ENCODE measurements at regions not wholly inside any gene's neighbourhood (a gene's known extent, or its start where the extent isn't known, plus 50 kb on each side); places are given as distances from the start of the nearest gene placed in this dataset.

DNA sequence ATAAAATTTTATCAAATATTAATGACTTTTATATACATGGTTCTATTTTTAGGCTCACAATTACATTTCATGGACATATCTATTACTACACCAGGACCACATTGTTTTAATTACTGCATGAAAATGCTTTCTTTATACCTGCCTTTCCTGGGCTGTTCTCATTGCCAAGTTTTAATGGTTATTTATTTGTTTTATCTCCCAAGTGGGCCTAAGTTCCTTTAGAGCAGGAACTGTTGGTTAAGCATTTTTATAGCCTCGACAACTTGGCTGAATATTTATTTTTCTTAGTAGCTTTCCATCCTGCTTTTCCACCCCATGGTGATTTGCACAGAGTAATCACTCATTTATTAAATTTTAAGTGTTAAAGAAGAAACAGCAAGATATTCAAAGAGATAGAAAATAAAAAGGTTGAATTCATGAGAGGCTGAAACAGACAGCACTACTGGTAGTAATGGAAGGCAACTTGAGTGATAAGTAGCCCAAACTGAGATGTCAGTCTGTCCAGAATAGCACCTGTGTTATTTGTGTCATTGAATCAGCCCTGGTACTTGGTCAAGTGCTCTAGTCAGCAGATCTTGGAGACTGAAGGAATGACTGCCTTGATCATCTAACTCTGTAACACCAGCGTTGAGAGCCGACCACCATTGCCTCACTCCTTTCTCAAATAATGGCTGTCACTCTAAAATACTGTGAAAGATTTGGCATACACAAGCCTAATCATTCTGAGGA is 119.1 kb upstream of the EGLN3 start:
- DNase-seq (ENCODE audit: extremely low read depth in 1 of 2, low read depth in 1 of 2) = no peak

DNA sequence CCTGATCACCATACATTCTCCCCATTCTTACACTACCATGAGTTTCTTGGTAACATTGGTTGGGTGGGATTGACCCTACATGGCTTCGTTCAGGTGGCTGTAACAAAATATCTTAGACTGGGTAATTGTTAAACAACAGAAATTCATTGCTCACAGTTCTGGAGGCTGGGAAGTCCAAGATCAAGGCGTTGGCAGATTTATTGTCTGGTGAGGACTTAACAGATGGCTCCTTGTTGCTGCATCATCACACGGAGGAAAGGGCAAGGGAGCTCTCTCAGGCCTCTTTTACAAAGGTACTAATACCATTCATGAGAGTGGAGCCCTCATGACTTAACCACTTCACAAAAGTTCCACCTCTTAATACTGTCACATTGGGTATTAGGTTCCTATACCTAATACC is 116.7 kb upstream of the EGLN3 start:
- no peak for DNase-seq (ENCODE audit: extremely low read depth in 1 of 2, low read depth in 1 of 2)

DNA sequence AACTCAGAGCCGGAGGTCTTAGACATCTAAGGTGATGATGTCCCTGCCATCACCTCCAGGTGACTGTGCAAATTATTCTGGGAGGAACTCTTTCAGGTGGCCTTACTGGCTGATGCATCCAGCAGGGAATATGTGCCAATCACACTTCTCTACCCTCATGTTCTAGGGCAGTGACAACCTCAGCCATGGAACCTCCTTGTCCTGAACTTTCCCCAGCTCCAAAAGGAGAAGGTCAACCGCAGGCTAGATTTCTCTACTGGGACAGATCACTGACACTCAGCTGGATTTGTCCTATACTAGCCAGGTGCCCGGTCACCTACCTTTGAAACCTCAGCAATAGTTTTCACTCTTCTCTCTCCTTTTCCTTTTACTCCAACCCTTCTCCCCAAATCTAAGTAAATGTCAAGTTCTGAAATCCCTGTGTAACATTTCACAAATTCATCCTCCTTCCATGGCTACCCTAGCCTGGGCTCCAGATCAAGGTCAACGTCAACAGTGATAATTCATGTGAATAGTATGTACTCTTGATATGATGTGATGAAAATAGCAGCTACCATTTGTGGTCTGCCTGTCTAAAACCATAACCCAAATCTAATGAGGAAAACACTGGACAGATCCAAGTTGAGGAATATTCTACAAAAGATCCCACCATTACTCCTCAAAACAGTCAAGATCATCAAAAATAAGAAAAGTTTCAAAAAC is 115.0 kb upstream of the EGLN3 start:
- DNase-seq (ENCODE audit: extremely low read depth in 1 of 2, low read depth in 1 of 2) = no peak

DNA sequence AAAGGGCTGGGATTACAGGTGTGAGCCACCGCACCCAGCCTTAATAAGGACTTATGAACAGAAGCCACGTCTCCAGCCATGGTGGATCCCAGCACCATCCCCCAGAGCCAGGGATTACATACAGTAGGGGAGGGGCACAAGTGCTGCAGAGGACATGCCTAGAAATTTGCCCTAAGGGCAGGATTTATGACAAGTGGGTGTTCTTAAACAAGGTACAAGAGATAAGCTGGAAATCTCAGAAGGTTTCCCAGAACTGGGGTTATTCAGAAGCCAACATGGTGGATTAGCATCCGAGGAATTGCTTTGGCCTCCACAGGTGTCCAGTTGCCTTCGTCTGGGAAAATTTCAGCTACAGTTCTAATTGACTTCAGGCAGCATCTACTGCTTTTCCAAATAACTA is 114.4 kb upstream of the EGLN3 start:
- DNase-seq (ENCODE audit: extremely low read depth in 1 of 2, low read depth in 1 of 2) = no peak

- DNase-seq (ENCODE audit: extremely low read depth in 1 of 2, low read depth in 1 of 2) = no peak
These were observed 113.5 kb upstream of the EGLN3 start for GRCh38 chr14:34064349-34064748.

- no peak for DNase-seq (ENCODE audit: extremely low read depth in 1 of 2, low read depth in 1 of 2)
These were observed 112.7 kb upstream of the EGLN3 start for GRCh38 chr14:34063470-34064164.

- no peak for DNase-seq (ENCODE audit: extremely low read depth in 1 of 2, low read depth in 1 of 2)
These were observed 112.2 kb upstream of the EGLN3 start for GRCh38 chr14:34063042-34063441.

DNA sequence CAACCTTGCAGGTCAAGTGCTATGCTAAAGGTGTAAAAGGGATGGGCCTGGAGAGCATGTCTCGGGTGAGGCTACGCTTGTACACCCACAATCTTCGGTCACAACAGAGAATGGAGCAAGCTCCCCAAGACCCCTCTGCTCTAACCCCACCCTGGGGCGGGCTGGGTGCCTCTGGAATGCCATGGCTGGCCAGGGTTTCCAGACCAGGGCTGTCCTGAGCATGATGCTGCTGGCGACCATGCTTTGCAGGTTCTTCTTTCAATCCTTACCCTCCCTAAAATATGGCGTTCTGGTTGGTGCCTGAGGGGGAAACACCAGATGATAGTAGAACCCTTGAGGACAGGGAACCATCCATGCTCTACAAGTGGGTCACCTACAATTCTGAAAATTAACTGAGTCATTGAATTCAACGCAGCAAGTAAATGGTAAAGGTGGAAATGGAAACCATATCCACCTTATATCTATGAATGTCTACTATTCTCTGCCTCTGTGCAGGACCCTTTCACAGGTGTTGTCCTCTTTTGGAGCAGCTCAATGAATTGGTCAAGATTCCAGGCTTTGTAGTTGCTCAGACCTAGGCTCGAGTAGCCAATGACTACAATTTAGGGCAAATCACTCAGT is 111.6 kb upstream of the EGLN3 start:
- no peak for DNase-seq (ENCODE audit: extremely low read depth in 1 of 2, low read depth in 1 of 2)

DNA sequence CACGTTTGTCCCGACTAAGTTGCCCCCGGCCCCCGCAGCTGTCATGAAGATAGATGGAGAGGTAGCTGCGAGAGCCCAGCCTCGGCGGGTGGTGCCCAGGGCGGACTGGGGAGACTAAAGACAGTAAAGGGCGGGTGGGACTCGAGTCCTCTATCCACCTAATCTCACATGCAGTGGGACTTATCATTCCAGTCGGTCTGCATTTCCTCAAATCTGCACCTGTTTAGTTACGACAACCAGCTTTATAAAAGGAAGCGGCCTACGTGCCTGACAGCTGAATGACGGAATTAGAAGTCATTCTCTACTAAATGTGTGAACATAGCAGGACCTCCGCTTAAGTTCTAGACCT is 109.8 kb upstream of the EGLN3 start:
- DNase-seq (ENCODE audit: extremely low read depth in 1 of 2, low read depth in 1 of 2) = no peak

DNA sequence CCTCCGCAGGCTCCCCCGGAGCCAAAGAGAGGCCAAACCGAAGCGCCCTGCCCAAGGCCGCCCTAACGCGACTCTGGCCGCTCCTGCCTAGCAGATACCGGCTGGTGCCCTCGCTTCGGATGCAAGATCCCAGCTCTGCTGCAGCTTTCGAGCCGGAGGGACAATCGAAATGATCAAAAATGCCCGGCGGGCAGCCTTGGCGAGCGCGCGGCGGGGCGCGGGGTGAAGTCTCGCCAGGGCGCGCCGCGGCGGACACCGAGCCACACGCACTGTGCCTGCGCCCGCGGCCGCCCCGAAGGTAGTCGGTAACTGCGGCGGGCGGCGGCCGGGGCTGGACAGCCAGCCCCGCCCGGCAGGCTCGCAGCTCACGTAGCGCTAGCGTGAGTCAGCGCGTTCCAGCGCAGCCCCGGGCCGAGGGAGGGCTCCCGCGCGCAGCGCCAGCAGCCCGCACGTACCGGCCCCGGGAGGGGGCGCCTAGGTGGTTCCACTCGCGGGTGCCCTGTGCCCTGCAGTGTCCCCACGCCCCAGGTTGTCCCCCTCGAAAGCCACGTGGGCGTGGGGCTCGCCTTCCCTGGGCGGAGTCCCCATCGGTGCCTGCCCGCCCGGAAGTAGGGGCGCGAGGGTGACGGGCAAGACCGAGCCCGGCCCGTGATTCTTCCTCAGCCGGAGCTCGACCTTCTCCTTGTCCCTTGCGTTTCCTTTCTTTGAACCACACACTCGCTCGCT is 109.2 kb upstream of the EGLN3 start:
- peak in 1 of 2 donors; percentile 33 for DNase-seq (ENCODE audit: extremely low read depth in 1 of 2, low read depth in 1 of 2)

DNA sequence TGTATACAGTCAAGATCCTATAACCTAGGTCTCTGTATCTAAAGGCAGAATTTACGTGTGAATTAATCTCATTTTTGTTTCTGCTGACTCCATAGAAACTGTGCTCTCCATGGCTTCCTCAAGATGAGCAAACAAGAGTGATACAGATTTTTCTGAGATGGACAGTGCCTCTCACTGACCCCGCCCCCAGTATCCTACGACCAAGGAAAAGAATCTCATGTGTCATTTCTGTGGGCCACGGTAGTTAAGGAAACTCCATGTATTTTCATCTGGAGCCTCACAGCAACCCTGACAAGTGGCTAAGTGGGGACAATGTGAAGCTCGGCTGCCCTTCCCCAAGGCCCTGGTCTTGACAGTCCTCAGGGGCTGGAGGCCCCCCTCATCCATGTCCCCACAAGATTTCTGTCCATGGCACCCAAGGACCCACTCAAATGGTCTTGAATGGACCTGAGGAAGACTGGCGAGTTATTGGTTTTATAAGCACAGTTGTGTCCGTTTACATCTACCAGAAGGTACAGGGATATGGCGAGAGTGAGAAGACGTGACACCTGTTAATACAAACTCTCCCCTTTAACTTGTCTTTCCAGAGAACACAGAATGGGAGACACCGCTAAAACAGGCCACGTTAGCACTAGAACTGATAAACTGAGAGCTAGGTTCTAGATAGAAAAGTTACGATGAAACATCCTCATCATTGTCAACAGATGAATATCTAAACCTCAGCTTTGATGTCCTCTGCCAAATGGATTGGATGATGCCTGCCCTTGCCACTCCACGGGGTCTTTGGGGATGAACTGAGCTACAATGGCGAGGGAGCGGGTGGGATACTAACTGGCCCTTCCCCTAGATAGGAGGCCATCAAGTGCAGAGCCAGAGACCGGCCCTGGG is 108.4 kb upstream of the EGLN3 start:
- no peak for DNase-seq (ENCODE audit: extremely low read depth in 1 of 2, low read depth in 1 of 2)

GRCh38 chr14:34058510-34058909 is 107.6 kb upstream of the EGLN3 start:
- no peak for DNase-seq (ENCODE audit: extremely low read depth in 1 of 2, low read depth in 1 of 2)

DNA sequence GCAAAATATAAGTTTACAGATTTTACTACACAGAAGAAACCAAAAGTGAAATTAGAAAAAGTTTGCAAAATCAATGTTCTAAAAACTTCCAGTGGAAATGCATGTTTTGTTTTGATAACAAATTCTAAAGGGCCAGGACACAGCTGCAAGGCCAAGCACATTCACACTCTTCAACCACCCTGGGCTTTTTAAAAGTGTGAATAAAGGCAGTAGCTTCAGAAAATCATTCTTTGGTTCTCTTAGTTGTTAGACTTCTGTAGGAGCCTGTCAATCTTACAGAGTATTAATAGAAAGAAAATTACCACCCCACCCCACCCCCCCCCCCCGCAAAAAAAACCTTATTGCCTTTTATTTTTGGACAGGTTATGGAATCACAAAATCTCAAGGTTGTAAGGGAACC is 105.2 kb upstream of the EGLN3 start:
- DNase-seq (ENCODE audit: extremely low read depth in 1 of 2, low read depth in 1 of 2) = no peak

GRCh38 chr14:34055157-34055950 is 104.5 kb upstream of the EGLN3 start:
- no peak for DNase-seq (ENCODE audit: extremely low read depth in 1 of 2, low read depth in 1 of 2)

GRCh38 chr14:34053666-34054065 is 102.8 kb upstream of the EGLN3 start:
- DNase-seq (ENCODE audit: extremely low read depth in 1 of 2, low read depth in 1 of 2) = no peak

DNA sequence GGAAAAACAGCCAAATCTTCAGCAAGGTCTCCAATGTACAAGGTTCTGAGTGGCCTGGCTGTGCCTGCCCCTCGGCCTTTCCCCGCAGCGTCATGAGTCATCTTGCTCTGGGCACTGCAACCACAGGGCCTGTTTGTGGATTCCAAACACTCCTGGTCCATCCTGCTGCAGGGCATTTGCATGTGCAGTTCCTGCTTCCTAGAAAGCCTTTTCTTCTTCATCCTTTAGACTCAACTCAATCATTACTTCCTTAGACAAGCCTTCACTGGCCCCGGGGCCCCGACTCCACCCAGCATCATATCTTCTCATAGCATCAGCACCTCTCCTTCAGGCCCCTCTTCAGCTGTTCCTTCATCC is 101.8 kb upstream of the EGLN3 start:
- DNase-seq (ENCODE audit: extremely low read depth in 1 of 2, low read depth in 1 of 2) = no peak

DNA sequence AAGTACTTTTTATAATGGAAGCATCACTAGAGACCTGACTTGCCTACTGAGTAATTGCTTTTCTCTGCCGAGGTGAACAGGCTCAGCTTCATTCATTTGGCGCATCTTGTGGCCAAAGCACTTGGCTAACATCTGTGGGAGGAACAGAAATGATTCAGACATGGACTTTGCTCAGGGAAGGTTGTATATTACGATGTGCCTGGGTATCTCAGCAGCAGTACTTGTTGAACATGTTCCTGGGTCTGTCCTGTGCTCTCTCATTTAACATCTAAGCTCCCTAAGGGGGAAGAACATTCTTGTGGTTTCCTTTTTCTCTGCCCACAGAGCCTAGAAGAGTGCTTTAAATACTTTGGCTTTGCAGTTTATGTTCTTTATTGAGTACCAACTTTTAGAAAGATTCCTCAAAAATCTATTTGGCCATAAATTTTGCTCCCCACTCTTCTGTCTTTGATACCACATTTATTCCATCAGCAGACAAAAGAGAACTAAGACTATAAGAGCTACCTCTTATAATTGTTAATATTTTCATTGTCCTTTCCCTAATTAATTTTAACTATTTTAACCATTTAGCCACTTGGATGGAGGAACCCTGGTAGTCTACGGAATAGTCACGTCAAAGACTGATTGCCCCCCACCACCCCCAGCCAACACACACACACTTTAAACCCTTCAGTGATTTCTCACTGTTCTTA is 101.2 kb upstream of the EGLN3 start:
- DNase-seq (ENCODE audit: extremely low read depth in 1 of 2, low read depth in 1 of 2) = no peak

DNA sequence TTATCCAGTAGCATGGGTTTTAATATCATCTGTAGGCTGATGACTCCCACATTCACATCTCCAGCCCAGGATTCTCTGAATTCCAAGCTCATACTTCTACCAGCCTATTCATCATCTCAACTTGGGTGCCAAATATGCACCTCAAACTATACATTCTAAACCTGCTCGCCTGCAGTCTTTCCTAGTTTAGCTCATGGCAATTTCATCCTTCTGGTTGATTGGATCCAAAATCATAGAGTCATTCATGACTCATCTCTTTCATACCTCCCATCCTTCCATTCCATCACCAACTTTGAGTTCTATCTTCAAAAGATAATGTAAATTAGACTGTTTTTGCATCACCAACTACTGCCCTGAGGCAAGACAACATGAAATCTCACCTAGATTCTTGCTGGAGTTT is 99.7 kb upstream of the EGLN3 start:
- DNase-seq (ENCODE audit: extremely low read depth in 1 of 2, low read depth in 1 of 2) = no peak

- DNase-seq (ENCODE audit: extremely low read depth in 1 of 2, low read depth in 1 of 2) = no peak
These were observed 98.9 kb upstream of the EGLN3 start for GRCh38 chr14:34049790-34050189.
